GM21576 (cell line): ENCODE measurements at regions not wholly inside any gene's neighbourhood (a gene's known extent, or its start where the extent isn't known, plus 50 kb on each side); places are given as distances from the start of the nearest gene placed in this dataset.

Experiments
- ATAC-seq: cut with Tn5 transposase; IDR thresholded peaks from one replicate; pipeline ENCODE4 v1.9.1; 2021; ENCODE audit warnings: mild to moderate bottlenecking, moderate library complexity; ENCODE audit not compliant: unreplicated experiment

DNA sequence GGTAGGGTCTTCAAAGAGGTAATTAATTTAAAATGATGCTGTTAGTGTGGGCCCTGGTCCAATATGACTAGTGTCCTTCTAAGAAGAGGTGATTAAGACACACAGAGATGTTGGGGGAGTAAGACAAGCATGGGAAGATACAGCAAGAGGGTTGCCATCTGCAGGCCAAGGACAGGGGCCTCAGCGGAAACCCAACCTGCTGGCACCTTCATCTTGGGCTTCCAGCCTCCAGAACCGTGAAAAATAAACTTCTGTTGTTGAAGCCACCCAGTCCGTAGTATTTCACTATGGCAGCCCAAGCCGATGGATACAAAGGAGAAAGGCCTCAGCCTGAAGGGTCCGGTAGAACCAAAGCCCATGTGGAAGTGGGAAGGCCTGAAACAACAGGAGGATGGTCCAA is 161.7 kb upstream of the UBE2E1 start:
- ATAC-seq = no peak

DNA sequence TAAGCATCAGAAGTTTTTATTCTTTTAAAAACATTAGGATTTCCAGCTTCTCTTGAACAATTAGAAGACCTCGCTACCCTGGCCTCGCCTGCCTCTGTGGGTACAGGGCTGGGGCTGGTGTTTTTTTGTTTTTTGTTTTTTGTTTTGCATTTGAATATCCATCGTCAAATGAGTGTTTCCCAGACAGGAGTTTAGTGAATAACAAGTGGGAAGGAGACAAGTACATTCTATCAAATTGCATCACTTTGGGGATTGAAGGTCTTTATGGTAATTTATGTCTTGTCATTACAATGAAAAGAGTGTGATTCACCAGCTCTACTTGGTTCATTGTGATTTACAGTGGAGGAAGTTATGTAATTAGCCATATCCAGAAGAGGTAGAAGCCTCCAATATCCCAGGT is 161.1 kb upstream of the UBE2E1 start:
- no peak for ATAC-seq

DNA sequence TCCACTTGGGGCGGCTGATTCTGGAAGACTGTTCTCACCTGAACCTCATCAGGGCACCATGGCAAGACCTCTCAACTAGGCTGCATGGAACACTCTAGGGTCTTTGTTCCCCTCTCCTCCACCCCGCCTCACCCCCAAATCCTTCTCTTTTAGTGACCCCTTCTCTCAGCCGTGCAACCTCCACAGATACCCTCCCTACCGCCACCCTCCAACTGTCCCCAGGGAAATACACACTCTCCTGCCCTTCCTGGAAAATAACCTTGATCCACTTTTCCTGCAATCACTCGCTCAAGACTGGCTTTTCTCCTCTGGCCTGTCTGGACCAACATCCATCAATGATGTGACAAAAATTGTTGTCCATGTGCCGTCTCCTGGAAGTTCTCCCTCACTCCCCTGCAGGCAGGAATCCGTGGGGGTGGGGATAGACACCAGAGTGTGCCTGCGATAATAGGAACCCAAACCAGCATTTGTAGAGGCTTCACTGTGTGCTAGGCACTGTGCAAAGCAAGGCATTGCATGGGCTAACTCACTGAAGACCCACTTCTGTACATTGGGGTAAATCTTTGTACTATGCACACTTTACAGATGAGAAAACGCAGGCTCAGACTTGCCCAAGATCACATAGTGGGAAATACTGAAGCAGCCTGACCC is 160.1 kb upstream of the UBE2E1 start:
- no peak for ATAC-seq

DNA sequence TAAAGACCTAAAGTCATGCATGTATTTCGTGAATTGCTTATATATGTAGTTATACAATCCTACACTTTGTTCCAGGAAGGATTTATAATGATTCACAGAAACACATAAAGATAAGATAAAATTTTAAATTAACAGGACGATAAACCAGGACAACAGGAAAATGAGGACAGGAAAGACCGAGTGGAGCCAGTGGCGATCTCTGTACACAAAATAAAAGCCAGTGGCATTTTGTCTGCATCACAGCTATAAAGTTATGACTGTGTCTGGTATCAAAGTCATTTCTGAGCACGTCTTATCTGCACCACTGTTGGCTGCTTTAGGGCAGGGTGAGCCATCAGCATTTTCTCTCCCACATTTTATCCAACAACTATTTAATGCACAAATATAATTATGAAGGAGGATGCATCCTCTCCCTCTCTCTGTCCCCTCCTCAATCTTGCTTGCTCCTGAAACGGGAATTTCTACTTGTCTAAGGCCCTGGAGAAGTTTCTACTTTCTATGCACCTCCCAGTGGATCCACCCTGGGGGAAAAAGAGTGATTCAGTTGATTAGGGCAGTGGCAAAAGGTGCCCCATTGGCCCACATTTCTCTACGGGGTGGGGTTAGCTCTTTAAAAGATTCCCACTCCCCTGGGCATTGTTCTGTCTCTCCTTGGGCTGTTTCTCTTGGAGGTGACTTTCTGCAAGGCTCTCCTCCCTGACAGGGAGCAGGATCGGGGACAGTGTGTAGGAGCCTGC is 159.4 kb upstream of the UBE2E1 start:
- ATAC-seq = no peak

DNA sequence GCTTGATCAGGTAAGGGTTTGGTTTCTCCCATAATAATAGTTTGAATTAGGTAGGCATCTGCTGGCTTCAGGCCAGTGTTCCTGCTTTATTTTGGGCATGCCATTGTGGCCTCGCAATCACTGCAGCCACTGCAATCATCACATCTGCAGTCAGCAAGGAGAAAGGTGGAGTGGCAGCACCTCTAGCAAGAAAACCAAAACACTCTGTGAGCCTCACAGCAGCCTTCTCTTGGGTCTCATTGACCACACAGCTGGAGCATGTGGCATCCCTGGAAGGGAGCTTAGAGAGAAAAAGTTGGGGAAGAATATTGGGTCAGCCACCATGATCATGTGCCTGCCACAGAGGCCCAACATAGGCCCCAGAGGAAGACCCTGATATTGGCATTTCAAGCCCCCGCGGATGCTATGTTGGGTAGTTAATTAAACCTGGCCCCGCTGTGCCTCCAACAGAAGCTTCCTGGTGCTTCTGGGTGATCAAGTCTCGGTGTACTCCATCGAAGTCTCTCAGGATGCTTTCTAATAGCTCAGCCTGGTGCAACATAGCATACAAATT is 158.0 kb upstream of the UBE2E1 start:
- ATAC-seq = no peak

DNA sequence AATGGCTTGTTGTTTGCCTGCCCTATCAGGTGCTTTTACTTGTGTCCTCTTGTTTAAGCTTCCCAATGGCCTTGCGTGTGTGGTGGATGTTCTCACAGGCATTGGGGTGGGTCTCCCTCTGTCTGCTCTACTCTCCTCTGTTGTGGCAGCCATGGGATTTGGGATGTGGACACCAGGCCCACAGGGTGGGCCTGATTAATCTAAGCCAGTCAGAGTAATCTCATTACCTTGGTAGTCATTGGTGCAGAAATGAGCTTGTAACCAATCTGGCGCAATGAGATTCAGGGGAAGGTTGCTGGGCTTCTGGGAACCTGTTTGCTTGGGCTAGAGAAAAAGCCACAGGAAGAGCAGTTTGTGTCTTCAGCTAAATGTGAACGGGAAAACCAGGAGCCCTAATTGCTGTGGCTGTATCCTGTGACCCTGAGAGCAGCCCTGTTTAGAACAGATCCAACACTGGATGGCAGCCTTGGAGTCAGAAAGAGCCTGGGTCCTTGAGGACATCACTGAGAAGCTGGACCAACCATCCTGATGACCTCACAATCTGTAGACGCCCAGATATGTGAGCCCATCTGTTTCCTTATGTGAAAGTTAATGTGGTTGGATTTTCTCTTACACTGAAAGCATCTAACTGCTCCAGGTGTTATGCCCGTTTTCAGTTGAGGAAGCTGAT is 157.3 kb upstream of the UBE2E1 start:
- ATAC-seq = no peak

DNA sequence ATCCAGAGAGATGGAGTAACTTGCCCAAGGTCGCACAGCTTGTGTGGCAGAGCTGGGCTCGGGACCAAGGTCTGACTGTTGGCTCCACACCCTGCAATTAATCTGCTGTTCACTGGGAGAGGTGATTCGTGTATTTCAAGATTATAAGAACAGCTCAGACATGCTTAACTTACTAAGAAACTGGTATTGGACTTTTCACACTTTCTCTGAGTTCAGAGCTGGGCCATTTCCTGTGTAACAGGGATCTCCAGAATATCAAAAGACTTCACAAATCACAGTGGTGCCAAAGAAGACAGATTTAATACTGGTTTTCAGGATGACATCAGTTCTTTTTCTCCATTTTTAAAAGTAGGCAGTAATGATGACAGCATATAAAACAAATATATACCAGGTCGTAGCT is 156.8 kb upstream of the UBE2E1 start:
- ATAC-seq = no peak

DNA sequence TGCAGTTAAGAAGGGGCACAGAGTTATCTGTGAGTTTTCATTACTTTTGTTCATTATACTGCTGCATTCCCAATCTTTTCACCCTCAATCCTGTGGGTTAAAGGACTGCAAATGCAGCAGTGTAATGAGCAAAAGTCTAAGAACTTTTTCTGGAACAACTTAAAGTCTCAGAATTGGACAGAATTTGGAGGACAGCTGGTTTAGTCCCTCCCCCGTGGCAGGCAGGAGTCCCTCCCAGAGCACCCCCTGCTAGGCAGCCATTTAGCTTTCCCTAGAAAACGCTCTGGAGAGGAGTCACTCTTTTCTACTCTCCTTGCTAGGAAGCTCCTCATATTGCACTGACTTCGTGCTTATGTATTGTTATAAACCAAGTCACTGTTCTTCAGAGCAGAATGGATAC is 156.3 kb upstream of the UBE2E1 start:
- no peak for ATAC-seq

DNA sequence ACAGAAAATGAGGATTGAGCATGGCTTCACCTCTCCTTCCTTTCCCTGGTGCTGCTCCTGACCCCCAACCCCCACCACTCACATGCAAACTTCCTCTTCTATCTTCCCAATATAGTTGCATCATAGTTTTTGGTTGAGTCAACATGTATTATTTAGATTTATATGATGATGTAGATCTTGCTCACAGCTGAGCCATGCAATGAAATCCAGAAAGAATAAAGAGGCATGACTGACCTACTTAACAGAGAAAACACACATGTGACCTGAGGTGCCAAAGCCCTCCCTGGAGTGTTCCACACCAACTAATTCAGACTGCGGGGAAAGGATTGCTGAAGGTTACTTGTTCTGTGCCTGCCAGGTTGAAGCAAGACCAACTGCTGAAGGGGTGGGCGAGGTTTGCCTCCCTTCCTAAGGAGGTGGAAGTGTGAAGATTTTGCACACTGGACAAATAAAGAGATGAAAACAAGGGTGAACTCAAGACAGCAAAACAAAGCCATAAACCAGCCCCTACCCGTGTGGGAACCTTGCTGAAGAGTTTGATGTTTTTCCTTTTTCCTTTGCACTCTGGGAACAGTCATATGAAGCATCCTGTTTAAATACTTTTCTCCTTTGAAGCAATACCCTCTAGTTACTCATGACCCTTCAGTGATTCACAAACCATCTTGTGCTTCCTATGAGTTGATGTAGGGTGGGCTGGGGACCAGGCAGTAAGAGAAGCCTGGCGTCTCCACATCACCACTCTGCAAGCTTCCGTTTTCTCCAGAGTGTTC is 155.2 kb upstream of the UBE2E1 start:
- no peak for ATAC-seq

DNA sequence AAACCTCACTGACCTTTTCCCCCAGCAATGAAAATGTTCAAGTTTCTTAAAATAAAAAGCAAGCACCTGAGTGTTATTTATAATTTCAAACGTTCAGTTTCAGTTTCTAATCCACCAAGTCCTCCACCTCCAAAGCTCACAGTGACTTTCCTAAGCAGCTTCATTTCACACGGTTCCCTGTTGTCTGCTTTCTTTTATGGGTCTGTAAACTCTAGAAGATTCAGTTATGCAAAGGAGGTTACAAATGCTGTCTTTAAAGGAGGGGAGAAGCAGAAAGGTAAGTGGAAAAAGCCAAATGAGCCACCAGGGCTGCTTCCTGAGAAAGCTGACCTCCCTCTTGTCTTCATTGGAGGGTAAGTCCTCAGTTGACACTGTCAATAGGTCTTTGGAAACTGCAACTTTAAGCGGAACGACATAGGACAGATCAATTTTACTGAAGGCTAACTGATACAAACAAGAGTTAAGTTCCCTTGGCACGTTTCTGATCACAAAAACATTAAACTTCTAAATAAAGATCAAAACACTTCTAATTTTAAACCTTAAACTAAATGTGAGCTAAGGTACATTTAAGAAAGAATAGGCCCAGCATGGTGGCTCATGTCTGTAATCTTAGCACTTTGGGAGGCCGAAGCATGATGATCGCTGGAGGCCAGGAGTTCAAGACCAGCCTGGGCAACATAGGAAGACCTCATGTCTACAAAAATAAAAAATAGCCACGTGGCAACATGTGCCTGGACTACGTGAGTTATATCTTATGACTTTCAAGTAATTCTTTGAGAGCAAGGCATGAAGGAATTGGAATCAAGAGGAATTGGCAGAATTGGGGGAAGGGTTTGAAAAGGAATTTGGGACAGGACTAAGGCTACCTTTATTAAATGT is 151.9 kb upstream of the UBE2E1 start:
- peak; percentile 94 for ATAC-seq

DNA sequence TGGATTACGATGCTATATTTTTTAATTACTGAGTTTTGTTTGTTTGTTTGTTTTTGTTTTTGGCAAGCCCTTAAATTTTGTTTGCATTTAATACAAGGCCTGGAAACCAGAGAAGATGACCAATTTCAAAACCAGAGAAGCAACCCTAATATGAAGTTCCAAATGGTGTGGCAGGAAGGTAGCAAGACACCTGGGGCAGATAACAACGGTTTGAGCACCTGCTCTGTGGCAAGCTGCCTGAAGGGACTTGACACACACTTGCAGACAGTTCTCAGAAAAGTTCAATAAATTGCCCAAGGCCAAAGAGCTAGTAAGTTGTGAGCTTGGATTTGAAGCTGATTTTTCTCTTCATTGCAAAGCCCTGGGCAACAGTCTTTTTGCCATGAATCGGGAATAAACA is 151.2 kb upstream of the UBE2E1 start:
- ATAC-seq = peak; percentile 35

DNA sequence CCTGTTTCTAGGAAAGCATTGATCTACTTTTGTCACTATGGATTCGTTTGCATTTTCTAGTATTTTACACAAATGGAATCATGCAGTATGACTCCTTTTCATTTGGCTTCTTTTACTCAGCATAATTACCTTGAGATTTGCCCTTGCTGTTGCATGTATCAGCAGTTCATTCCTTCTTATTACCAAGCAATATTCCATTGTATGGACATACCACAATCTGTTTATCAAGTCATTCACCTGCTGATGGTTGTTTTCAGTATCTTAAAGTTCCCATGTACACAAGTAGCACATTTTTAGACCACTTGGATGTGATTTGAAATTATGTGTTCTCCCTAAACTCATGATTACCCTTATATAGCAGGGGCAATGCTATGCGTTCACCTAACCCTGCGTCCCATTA is 150.0 kb upstream of the UBE2E1 start:
- no peak for ATAC-seq

DNA sequence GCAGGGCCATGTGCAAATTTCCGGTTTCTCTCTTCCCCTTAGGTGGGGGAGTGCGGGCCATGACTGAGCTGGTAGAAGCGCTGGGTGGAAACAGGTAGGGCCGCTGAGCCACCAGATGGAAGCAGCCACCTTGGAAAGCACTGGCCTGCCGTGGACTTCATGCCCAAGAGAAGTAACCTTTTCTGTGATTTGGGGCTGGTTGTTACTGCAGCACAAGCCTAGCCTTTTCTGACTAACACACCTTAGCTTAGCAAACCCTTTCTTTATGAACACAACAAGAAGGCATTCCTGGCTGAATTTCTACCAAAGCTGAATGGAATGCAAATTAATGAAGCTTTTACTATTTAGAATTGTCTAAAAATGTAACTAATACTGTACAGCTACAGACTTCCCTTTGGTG is 149.6 kb upstream of the UBE2E1 start:
- no peak for ATAC-seq

DNA sequence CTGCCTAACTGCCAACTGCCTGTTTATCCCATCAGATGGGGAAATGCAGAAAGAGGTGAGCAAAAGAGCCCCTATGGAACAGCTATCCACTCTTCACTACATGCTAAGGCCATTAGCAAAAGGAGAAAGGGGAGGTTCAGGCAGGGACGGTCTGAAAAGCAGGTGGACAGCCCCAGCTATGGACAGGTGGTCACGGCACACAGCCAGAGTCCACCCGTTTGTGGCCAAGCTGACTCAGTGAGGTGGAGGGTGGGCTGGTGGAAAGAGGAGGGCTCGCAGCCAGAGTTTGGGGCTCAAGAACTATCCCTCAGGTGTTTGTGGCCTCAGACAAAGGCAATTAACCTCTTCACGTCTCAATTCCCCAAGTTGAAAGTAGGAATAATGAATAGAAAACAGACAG is 148.9 kb upstream of the UBE2E1 start:
- no peak for ATAC-seq

DNA sequence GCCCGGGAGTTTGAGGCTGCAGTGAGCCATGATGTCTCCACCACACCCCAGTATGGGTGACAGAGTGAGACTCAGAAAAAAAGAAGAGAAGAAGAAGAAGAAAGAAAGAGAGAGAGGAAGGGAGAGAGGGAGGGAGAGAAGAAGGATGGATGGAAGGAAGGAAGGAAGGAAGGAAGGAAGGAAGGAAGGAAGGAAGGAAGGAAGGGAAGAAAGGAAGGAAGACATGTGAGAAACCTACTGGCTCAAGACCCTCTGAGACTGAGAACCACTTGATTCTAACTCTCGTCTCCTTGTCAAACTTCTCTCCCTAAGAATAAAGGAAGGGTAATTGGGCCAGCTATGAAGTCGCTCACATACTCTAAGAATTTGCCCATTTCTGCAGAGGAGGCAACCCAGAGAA is 148.1 kb upstream of the UBE2E1 start:
- ATAC-seq = no peak

DNA sequence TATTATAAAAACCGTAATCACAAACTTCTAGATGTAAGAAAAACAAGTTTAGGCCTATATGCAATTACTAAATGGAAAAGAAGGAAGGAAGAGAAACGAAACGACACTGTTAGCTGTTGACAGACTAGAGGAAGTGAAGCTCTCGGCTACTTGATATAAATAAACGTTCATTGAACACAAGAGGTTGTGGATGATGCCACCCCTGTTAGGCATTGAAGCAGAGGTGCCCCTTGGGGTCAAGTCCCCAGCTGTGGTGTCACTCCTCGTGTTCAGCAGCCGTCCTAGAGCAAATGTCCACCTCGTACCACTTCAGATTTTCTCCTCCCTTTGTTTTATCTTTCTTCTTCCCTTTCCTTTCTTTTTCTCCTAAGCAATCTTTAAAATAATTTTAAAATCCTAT is 146.5 kb upstream of the UBE2E1 start:
- peak; percentile 70 for ATAC-seq

DNA sequence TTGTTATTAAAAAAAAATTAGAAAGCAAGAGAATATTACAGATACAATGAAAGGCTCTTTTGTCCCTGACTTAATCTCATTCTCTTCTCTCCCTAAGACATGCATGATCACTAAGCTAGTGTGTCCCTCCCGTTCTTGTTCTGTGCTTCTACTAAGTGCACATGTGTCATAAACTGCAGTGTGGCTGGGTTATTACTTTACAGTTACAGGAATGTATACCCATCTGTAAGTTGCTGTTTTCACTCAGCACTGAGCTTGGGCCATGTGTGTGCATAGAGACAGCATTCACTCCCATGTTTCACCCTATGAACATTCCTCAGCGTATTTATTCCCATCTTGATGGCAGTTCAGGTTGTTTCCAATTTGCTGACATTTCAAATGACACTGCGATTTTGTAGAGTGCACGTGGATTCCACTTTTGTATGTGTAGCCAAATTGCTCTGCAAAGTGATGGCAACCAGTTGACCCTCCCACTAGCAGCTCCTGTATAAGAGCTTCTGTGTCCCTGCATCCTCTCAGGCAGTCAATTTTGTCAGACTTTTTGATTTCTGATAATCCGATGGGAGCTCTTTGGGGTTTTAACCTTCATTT is 145.8 kb upstream of the UBE2E1 start:
- ATAC-seq = no peak

DNA sequence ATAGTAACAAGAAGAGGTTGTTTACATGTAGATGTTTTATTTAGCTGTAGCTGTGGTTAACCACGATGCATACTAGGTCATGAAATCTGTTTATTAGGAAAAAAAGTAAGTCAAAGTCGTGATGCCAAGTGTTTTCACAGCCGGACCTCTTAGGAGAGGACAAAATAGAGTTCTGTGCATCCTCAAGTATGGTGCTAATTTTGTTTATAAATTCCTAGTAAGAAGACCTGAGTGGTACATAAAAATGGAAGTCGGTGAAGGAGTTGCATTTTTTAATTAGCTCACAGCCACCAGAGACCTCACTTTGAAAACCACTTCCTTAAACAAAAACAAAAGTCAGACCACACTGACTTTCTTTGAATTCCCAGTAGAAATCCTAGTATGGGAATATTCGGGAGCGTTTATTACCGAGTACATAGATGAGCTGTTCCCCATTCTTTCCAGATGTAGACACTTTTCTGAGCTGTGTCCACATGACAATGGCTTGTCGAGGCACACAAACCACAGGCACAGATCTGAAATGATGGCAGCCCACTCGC is 143.6 kb upstream of the UBE2E1 start:
- no peak for ATAC-seq

DNA sequence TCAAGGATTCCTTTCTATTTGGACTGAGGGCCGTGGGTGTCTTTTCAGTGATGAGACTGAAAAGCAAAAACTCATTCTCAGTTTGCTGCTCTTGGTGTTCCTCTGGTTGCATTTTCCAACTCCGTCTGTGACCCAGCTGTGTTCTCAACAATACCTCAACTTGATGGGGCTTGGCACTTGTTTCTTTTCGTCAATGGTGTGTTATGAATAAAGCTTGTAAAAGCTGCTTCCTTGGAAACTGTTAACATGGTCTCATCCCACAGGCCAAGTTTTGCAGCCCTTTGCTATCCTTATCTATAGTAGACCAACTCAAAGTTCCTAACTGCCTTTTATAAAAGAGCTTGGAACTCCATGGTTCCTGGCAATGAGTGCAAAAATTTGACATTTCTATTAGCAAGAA is 142.5 kb upstream of the UBE2E1 start:
- no peak for ATAC-seq
